SKM-1 (cell line): ENCODE measurements at regions not wholly inside any gene's neighbourhood (a gene's known extent, or its start where the extent isn't known, plus 50 kb on each side); places are given as distances from the start of the nearest gene placed in this dataset.

Experiments used
- DNase-seq: peaks from one replicate; lab custom pipeline; 2025; ENCODE audit not compliant: unreplicated experiment; lab: John Stamatoyannopoulos, UW

- DNase-seq: no peak
Observed at GRCh38 chr1:232111611-232112010, 485.0 kb downstream of the DISC1 start.

- DNase-seq: no peak
Observed at GRCh38 chr1:232110281-232111090, 483.9 kb downstream of the DISC1 start.

GRCh38 chr1:232109391-232109790 lies 482.8 kb downstream of the DISC1 start:
- DNase-seq: no peak

- DNase-seq: no peak
Observed at GRCh38 chr1:232108598-232108997, 482.0 kb downstream of the DISC1 start.

DNA sequence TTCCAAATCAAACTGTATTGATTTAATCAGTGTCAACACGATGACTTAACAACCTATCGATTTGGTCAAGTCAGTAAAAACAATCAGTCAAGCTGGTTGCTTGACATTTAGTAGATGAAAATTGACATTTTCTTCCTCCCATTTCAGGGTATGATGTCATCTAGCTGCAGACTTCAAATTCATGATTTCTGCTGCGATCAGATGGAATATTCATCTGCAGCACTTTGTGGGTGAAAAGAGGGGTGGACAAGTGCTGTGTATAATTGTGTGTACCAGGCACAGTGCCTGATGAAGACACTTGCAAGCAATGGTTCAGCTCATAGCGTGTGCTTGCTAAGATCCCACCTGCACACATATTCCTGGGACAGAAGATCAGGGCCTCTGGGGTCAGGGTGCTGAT lies 479.8 kb downstream of the DISC1 start:
- no peak for DNase-seq

DNA sequence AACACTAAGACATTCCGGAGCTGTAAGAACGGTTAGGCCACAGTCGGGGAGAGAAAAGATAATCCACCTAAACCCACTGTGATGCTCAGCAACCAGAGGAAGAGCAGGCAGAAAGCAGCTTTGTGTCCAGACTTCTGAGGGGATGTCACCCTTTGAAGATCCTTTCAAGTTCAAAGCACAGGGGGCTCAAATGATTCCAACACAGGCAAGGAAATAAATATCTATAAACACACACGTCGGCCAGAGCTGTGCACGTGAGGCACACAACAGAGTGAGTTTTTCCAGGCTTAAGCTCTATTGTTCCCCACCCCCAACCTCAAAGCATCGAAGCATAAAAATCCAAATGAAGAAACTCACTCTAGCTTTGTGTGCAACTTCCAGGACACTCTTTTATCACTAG lies 479.0 kb downstream of the DISC1 start:
- DNase-seq: no peak

- DNase-seq: no peak
Observed at GRCh38 chr1:232101231-232101630, 474.6 kb downstream of the DISC1 start.

- no peak for DNase-seq
Observed at GRCh38 chr1:232096751-232097150, 470.2 kb downstream of the DISC1 start.
